RWPE2 (cell line): ENCODE measurements at regions not wholly inside any gene's neighbourhood (a gene's known extent, or its start where the extent isn't known, plus 50 kb on each side); places are given as distances from the start of the nearest gene placed in this dataset.

ENCODE experiments used
- ATAC-seq: fragments of 200-7000 bp; cut with Tn5 transposase; 3 replicates; pipeline ENCODE4 v1.9.1; 2021; ENCODE audit warnings: low read depth
- DNase-seq: peaks from one replicate; pipeline ENCODE4 v3.0.0-alpha.2; 2020; ENCODE audit warnings: low spot score
- H3K27ac ChIP-seq: fragments of 450-650 bp; 2 replicates; pipeline ENCODE4 v1.5.1; 2017; ENCODE audit warnings: mild to moderate bottlenecking; ENCODE audit not compliant: poor library complexity, severe bottlenecking
- H3K27me3 ChIP-seq: fragments of 250-450 bp; sonication (Bioruptor Pico); 2 replicates; pipeline ENCODE4 v1.5.1; 2021; ENCODE audit warnings: mild to moderate bottlenecking, moderate library complexity; ENCODE audit not compliant: insufficient read depth, poor library complexity, severe bottlenecking
- H3K36me3 ChIP-seq: fragments of 250-450 bp; sonication (Bioruptor Pico); 2 replicates; pipeline ENCODE4 v1.5.1; 2020; ENCODE audit warnings: low read depth, mild to moderate bottlenecking, moderate library complexity
- H3K4me1 ChIP-seq: fragments of 250-450 bp; sonication (Bioruptor Pico); 2 replicates; pipeline ENCODE4 v1.5.1; 2021; ENCODE audit warnings: mild to moderate bottlenecking, moderate library complexity; ENCODE audit not compliant: insufficient read depth, poor library complexity, severe bottlenecking
- H3K4me3 ChIP-seq: fragments of 250-450 bp; sonication (Bioruptor Pico); 2 replicates; pipeline ENCODE4 v1.5.1; 2021; ENCODE audit warnings: mild to moderate bottlenecking, moderate library complexity; ENCODE audit not compliant: severe bottlenecking
- H3K9me3 ChIP-seq: fragments of 250-450 bp; sonication (Bioruptor Pico); 2 replicates; pipeline ENCODE4 v1.5.1; 2021; ENCODE audit warnings: mild to moderate bottlenecking, moderate library complexity; ENCODE audit not compliant: severe bottlenecking
- CTCF ChIP-seq: fragments of 450-650 bp; IDR thresholded peaks from one replicate; pipeline ENCODE4 v1.5.1; 2017; ENCODE audit warnings: mild to moderate bottlenecking, moderate library complexity; ENCODE audit not compliant: poor library complexity, severe bottlenecking

- no peak for DNase-seq
- H3K27me3 ChIP-seq, result no peaks in the 10 kb centered on the region
- H3K9me3 ChIP-seq, result no peaks in the 10 kb centered on the region
- ATAC-seq, result no peak
- no peak overlapping the region for H3K4me3 ChIP-seq
- no peak overlapping the region for H3K27ac ChIP-seq
- no peaks in the 10 kb centered on the region for H3K4me1 ChIP-seq
- no peaks in the 10 kb centered on the region for H3K36me3 ChIP-seq
- no peak for TF ChIP-seq CTCF
These were observed 76.4 kb upstream of the VANGL1 start for GRCh38 chr1:115565353-115565752.

DNA sequence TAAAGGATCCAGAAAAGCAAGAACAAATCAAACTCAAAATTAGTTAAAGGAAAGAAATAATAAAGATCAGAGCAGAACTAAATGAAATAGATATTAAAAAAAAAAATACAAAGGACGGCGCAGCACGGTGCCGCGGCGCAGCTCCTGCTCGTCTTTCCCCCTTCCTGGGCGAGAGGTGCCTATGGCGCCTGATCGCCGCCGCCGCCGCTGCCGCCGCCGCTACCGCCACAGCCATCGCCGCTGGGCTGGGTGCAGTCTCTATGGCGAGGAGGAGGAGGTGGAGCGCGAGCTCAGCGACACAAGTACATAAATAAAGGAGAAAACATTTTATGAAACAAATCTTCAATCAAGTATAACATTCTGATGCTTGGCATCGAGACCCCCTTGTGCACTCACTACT is 77.6 kb upstream of the VANGL1 start:
- H3K4me1 ChIP-seq, result no peaks in the 10 kb centered on the region
- no peaks in the 10 kb centered on the region for H3K9me3 ChIP-seq
- H3K4me3 ChIP-seq, result no peak overlapping the region
- ATAC-seq (no peak), DNase-seq (no peak)
- no peak overlapping the region for H3K27ac ChIP-seq
- no peak for TF ChIP-seq CTCF
- H3K36me3 ChIP-seq, result no peaks in the 10 kb centered on the region
- H3K27me3 ChIP-seq, result no peaks in the 10 kb centered on the region

GRCh38 chr1:115560027-115560426 is 81.7 kb upstream of the VANGL1 start:
- no peaks in the 10 kb centered on the region for H3K27me3 ChIP-seq
- peaks cover 3% of the 10 kb centered on the region for H3K4me1 ChIP-seq
- DNase-seq, result no peak
- H3K36me3 ChIP-seq, result no peaks in the 10 kb centered on the region
- no peak overlapping the region for H3K27ac ChIP-seq
- TF ChIP-seq CTCF, result no peak
- no peak overlapping the region for H3K4me3 ChIP-seq
- ATAC-seq, result no peak
- no peaks in the 10 kb centered on the region for H3K9me3 ChIP-seq

GRCh38 chr1:115558275-115558674 is 83.5 kb upstream of the VANGL1 start:
- TF ChIP-seq CTCF, result no peak

DNA sequence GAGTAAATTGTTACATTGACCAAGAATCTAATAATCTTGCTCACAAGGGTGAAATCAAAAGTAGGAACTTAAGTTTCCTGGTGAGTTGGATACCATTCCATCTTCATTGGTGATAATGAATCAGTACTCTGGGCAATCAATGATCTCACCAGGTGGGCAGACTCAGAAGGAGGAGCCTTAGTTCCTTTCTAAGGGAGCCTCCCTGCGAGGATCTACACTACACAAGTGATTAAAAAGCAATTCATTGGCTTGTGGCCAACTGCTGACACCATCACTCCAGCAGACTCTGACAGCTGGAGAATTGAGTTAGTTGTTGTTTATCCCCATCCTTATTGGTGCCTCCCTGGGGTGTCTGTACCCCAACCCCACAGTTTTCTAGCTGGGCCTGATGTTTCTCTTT is 84.1 kb upstream of the VANGL1 start:
- Histone ChIP-seq H3K36me3 (no peaks in the 10 kb centered on the region), H3K4me1 (peaks cover 3% of the 10 kb centered on the region), H3K27me3 (no peaks in the 10 kb centered on the region), H3K9me3 (no peaks in the 10 kb centered on the region), H3K4me3 (no peak overlapping the region), H3K27ac (no peak overlapping the region)
- DNase-seq, result no peak
- TF ChIP-seq CTCF, result no peak
- peak; percentile 57; the same call in 2 of the 3 replicates for ATAC-seq

More at GRCh38 chr1:115558275-115558674, 83.5 kb upstream of the VANGL1 start:
- no peaks in the 10 kb centered on the region for H3K9me3 ChIP-seq
- DNase-seq (no peak), ATAC-seq (no peak)
- no peak overlapping the region for H3K4me3 ChIP-seq
- H3K4me1 ChIP-seq, result peaks cover 3% of the 10 kb centered on the region
- no peaks in the 10 kb centered on the region for H3K27me3 ChIP-seq
- no peaks in the 10 kb centered on the region for H3K36me3 ChIP-seq
- H3K27ac ChIP-seq, result no peak overlapping the region
